ENCODE measurements at regions not wholly inside any gene's neighbourhood (a gene's known extent, or its start where the extent isn't known, plus 50 kb on each side); places are given as distances from the start of the nearest gene placed in this dataset.

DNA sequence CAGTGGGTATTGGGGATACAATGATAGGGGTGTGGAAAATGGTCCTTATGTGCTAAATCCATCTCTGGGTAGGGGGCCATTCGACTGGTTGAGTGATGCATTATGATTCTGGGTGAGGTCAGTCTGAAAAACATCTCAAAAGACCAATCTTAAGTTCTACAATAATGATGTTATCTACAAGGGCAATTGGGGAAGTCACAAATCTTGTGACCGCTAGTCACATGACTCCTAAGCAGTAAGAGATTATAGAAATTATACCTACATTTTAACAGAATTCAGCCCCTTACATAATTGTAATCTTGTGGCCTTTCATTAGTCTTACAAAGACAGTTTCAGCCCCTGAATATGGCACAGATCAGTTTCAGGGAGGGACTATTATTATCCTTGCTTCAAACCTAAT lies 224.7 kb downstream of the PIK3R1 start:
- TF ChIP-seq CTCF (IDR thresholded peaks at IDR 0.05) (no peak), EZH2 (IDR thresholded peaks at IDR 0.05; ENCODE audit: borderline replicate concordance, insufficient read depth, low read depth, low read length, poor library complexity, severe bottlenecking) (no peak)
